Kidney glomerular epithelial cell (primary cell): ENCODE measurements at regions not wholly inside any gene's neighbourhood (a gene's known extent, or its start where the extent isn't known, plus 50 kb on each side); places are given as distances from the start of the nearest gene placed in this dataset.

Experiments used
- DNase-seq: peaks from one replicate; lab custom pipeline; 2025; lab: John Stamatoyannopoulos, UW

DNA sequence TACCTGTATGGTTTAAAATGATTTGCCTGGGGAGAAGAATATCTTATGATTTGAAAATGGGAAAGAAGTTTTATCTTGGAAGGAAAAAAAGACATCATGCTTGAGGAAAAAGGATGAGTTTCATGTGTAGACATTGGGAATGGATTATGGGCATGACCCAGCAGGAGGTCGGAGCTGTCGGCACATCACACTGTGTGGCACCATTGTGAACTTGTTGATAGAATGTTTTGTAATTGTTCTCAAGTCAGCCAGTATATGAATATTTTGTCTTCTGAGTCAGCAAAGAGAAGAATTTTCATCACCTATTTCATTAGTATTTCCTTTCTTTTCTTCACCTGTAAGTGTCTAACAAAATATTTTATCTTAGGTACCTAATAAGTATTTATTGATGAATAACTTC lies 60.0 kb upstream of the HMGA2 start:
- DNase-seq: no peak

DNA sequence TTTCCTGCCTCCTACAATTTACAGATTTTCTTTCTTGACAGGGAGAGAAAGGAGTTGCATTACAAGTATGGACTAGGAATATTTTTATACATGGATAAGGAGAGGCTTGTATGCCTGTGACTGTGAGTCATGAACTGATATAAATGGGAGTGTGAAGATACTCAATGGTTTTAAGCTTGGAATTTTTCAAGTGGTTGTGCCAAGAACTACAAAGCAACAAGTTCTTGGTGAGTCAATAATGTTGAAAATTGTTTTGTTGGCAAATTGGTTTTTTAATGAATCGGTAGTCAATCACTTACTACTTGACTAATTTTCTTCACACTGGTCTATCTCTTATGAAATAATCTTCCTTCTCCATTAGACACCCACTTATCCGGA lies 58.9 kb upstream of the HMGA2 start:
- DNase-seq: peak; percentile 52

DNA sequence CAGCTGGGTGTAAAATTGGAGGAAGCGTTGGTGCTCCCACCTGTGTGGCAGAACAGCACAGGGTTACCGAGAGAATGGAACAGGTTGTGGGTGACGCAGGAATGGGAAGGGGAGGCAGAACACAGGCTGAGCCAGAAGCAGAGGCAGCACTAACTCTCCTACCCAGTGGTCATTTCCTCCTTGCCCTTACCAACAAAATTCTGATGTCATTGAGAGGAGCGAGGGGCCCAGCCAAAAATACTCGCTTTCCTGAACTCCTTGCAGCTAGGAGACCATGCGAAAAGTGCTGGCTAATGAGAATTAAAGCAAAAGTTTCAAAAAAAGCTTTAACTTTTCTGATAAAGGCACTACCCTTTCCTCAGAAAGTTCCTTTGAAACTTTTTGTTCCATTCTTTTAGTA lies 54.4 kb upstream of the HMGA2 start:
- no peak for DNase-seq
